CD4-positive, alpha-beta T cell (primary cell): ENCODE measurements at regions not wholly inside any gene's neighbourhood (a gene's known extent, or its start where the extent isn't known, plus 50 kb on each side); places are given as distances from the start of the nearest gene placed in this dataset.

Source experiments
- ATAC-seq: fragments of 200-7000 bp; cut with Tn5 transposase; one replicate; pipeline ENCODE4 v1.10.0; 2022; ENCODE audit warnings: mild to moderate bottlenecking; ENCODE audit not compliant: poor library complexity
- CTCF ChIA-PET: fragments of 350-600 bp; sonication (Branson Sonifier 250); formaldehyde crosslinking; loops from one replicate; lab custom pipeline; 2021; ENCODE audit warnings: antibody characterized with exemption, inconsistent platforms; lab: Charles Lee
- POLR2A ChIA-PET: fragments of 350-600 bp; sonication (Branson Sonifier 250); formaldehyde crosslinking; loops from one replicate; lab custom pipeline; 2021; ENCODE audit warnings: antibody characterized with exemption, inconsistent platforms; lab: Charles Lee
- DNase-seq, 14 experiments: peaks; one replicate each; pipeline ENCODE4 v3.0.0-alpha.2; 2013 to 2020; ENCODE audit warnings: mixed read lengths in 2 of 14
- H3K27ac ChIP-seq, 2 donors: one replicate each; pipeline versions ENCODE4 v1.5.1 to v1.7.0; 2013; ENCODE audit warnings: low read length in 2 of 2, low read depth in 1 of 2, mild to moderate bottlenecking in 1 of 2
- H3K27me3 ChIP-seq, 2 experiments: 1 replicate in 1 of 2; 2 replicates in 1 of 2; pipeline versions ENCODE4 v1.6.1 to v1.7.0; 2013; ENCODE audit warnings: low read length in 2 of 2, control low read depth in 1 of 2, mild to moderate bottlenecking in 1 of 2, moderate library complexity in 1 of 2; ENCODE audit not compliant: insufficient read depth in 2 of 2, control insufficient read depth in 1 of 2
- H3K36me3 ChIP-seq: one replicate; pipeline ENCODE4 v1.6.1; 2013; ENCODE audit warnings: low read length, control low read depth; ENCODE audit not compliant: insufficient read depth
- H3K4me1 ChIP-seq: one replicate; pipeline ENCODE4 v1.6.1; 2013; ENCODE audit warnings: low read length, control low read depth; ENCODE audit not compliant: insufficient read depth
- H3K4me3 ChIP-seq: one replicate; pipeline ENCODE4 v1.5.1; 2013; ENCODE audit warnings: mild to moderate bottlenecking, low read length, moderate library complexity
- H3K9me3 ChIP-seq, 2 experiments: 1 replicate in 1 of 2; 2 replicates in 1 of 2; pipeline versions ENCODE4 v1.6.1 to v1.7.0; 2013; ENCODE audit warnings: low read length in 2 of 2, mild to moderate bottlenecking in 2 of 2, control low read depth in 1 of 2, moderate library complexity in 1 of 2; ENCODE audit not compliant: control insufficient read depth in 1 of 2, insufficient read depth in 1 of 2
- H3K27ac Mint-ChIP-seq: one replicate; pipeline ENCODE4 v1.8.0; 2020; ENCODE audit warnings: mixed read lengths
- H3K27me3 Mint-ChIP-seq: one replicate; pipeline ENCODE4 v1.8.0; 2021; ENCODE audit warnings: mixed read lengths
- H3K36me3 Mint-ChIP-seq: one replicate; pipeline ENCODE4 v1.8.0; 2021; ENCODE audit warnings: low read depth, mixed read lengths
- H3K4me1 Mint-ChIP-seq: one replicate; pipeline ENCODE4 v1.8.0; 2021; ENCODE audit warnings: low read depth, mixed read lengths
- H3K4me3 Mint-ChIP-seq: one replicate; pipeline ENCODE4 v1.8.0; 2020; ENCODE audit warnings: mild to moderate bottlenecking, mixed read lengths
- H3K9me3 Mint-ChIP-seq: one replicate; pipeline ENCODE4 v1.8.0; 2020; ENCODE audit warnings: mixed read lengths
- CTCF ChIP-seq: fragments of 200-600 bp; IDR thresholded peaks from one replicate; pipeline ENCODE4 v1.8.0; 2022; ENCODE audit warnings: antibody characterized with exemption, mild to moderate bottlenecking
- intact Hi-C, 2 experiments: fragments of 100-400 bp; cut with DNase I in 1 of 2; cut with micrococcal nuclease in 1 of 2; formaldehyde crosslinking; loops; one replicate each; pipeline versions ENCODE4 v1.15.1 to v1.9.0; 2023 to 2025; cut with DNase I, micrococcal nuclease

- H3K27me3 Mint-ChIP-seq: peaks cover 30% of the 10 kb centered on the region
- no peaks in the 10 kb centered on the region for H3K4me1 ChIP-seq
- intact Hi-C loops: no loop called here
- H3K4me1 Mint-ChIP-seq: no peaks in the 10 kb centered on the region
- no peak overlapping the region for H3K27ac Mint-ChIP-seq
- no peak overlapping the region for H3K27ac ChIP-seq
- no peak for ATAC-seq
- DNase-seq: no peak
- no peak for TF ChIP-seq CTCF
- no peaks in the 10 kb centered on the region for H3K36me3 Mint-ChIP-seq
- H3K9me3 ChIP-seq: no peaks in the 10 kb centered on the region
- ChIA-PET CTCF (no interaction called here), POLR2A (no interaction called here)
- no peaks in the 10 kb centered on the region for H3K36me3 ChIP-seq
- H3K4me3 ChIP-seq: no peak overlapping the region
- H3K4me3 Mint-ChIP-seq: no peak overlapping the region
- peaks cover 0 to 4% of the 10 kb centered on the region in 2 experiments for H3K27me3 ChIP-seq
- H3K9me3 Mint-ChIP-seq: no peaks in the 10 kb centered on the region
Measured at GRCh38 chr10:3495281-3495680, 289.7 kb downstream of the KLF6 start.

GRCh38 chr10:3494838-3495230 is 290.2 kb downstream of the KLF6 start:
- H3K4me3 Mint-ChIP-seq: no peak overlapping the region
- ChIA-PET POLR2A (no interaction called here), CTCF (no interaction called here)
- no peak overlapping the region for H3K4me3 ChIP-seq
- H3K9me3 Mint-ChIP-seq: no peaks in the 10 kb centered on the region
- no peaks in the 10 kb centered on the region for H3K36me3 ChIP-seq
- no peaks in the 10 kb centered on the region for H3K9me3 ChIP-seq
- H3K4me1 ChIP-seq: no peaks in the 10 kb centered on the region
- peaks cover 30% of the 10 kb centered on the region for H3K27me3 Mint-ChIP-seq
- H3K4me1 Mint-ChIP-seq: no peaks in the 10 kb centered on the region
- DNase-seq: no peak
- H3K27me3 ChIP-seq: peaks cover 0 to 4% of the 10 kb centered on the region in 2 experiments
- no peaks in the 10 kb centered on the region for H3K36me3 Mint-ChIP-seq
- no peak overlapping the region for H3K27ac ChIP-seq
- intact Hi-C loops: no loop called here
- no peak for TF ChIP-seq CTCF
- H3K27ac Mint-ChIP-seq: no peak overlapping the region
- no peak for ATAC-seq

GRCh38 chr10:3494131-3494837 is 290.7 kb downstream of the KLF6 start:
- H3K9me3 ChIP-seq: no peaks in the 10 kb centered on the region
- H3K36me3 Mint-ChIP-seq: no peaks in the 10 kb centered on the region
- TF ChIP-seq CTCF: no peak
- peaks cover 30% of the 10 kb centered on the region for H3K27me3 Mint-ChIP-seq
- CTCF ChIA-PET: no interaction called here
- no peak overlapping the region for H3K4me3 ChIP-seq
- intact Hi-C loops: no loop called here
- H3K4me1 Mint-ChIP-seq: no peaks in the 10 kb centered on the region
- H3K27ac ChIP-seq: no peak overlapping the region
- no peak overlapping the region for H3K4me3 Mint-ChIP-seq
- no peak overlapping the region for H3K27ac Mint-ChIP-seq
- H3K4me1 ChIP-seq: no peaks in the 10 kb centered on the region
- POLR2A ChIA-PET: no interaction called here
- H3K36me3 ChIP-seq: no peaks in the 10 kb centered on the region
- ATAC-seq (no peak), DNase-seq (no peak)
- peaks cover 0 to 4% of the 10 kb centered on the region in 2 experiments for H3K27me3 ChIP-seq
- peaks cover 3% of the 10 kb centered on the region for H3K9me3 Mint-ChIP-seq
